ENCODE measurements at regions not wholly inside any gene's neighbourhood (a gene's known extent, or its start where the extent isn't known, plus 50 kb on each side); places are given as distances from the start of the nearest gene placed in this dataset.

- DNase-seq = peak; percentile 80
- H3K27ac ChIP-seq = peak overlapping the region in 5 of 8 donors; percentile 1 to 41 (median 32)
- H3K4me3 ChIP-seq = no peak overlapping the region
- 14 to 22% (median 16%) methylated on average over 1 to 2 of the region's 2 CpGs for WGBS, 5 donors
- no peaks in the 10 kb centered on the region for H3K9me3 ChIP-seq
- no peaks in the 10 kb centered on the region for H3K36me3 ChIP-seq
- intact Hi-C loops (cut with DNase I; ENCODE audit: low total_unique reads) = no loop called here
- no peaks in the 10 kb centered on the region for H3K27me3 ChIP-seq (replicated peaks in 1 of 7)
- peaks cover 0 to 17% (median 8%) of the 10 kb centered on the region in 6 donors for H3K4me1 ChIP-seq
- TF ChIP-seq POLR2AphosphoS5 (IDR thresholded peaks at IDR 0.05) (peak in 2 of 3 donors; percentile 55 to 76), POLR2A (IDR thresholded peaks at IDR 0.05) (no peak), CTCF (IDR thresholded peaks at IDR 0.05 in 8 of 11, conservative IDR thresholded peaks at IDR 0.05 in 3 of 11) (no peak)
Measured at GRCh38 chr3:61358364-61358763, 107.1 kb upstream of the FHIT start.

- Histone ChIP-seq H3K27me3 (replicated peaks in 1 of 7) (no peaks in the 10 kb centered on the region), H3K9me3 (no peaks in the 10 kb centered on the region), H3K36me3 (no peaks in the 10 kb centered on the region), H3K27ac (no peak overlapping the region), H3K4me1 (peaks cover 0 to 17% (median 8%) of the 10 kb centered on the region in 6 donors), H3K4me3 (no peak overlapping the region)
- no peak for DNase-seq
- WGBS, 5 donors = 72 to 85% (median 74%) methylated on average over 3 of the region's 3 CpGs
- intact Hi-C loops (cut with DNase I; ENCODE audit: low total_unique reads) = no loop called here
- TF ChIP-seq POLR2AphosphoS5 (IDR thresholded peaks at IDR 0.05) = no peak
- TF ChIP-seq POLR2A (IDR thresholded peaks at IDR 0.05) = no peak
- TF ChIP-seq CTCF (IDR thresholded peaks at IDR 0.05 in 8 of 11, conservative IDR thresholded peaks at IDR 0.05 in 3 of 11) = no peak
Measured at GRCh38 chr3:61360297-61360965, 109.2 kb upstream of the FHIT start.

- WGBS, 5 donors = 59 to 87% (median 74%) methylated on average over 2 of the region's 2 CpGs
- Histone ChIP-seq H3K4me1 (no peaks in the 10 kb centered on the region), H3K4me3 (no peak overlapping the region), H3K27me3 (replicated peaks in 1 of 7) (no peaks in the 10 kb centered on the region), H3K9me3 (no peaks in the 10 kb centered on the region), H3K27ac (no peak overlapping the region), H3K36me3 (no peaks in the 10 kb centered on the region)
- TF ChIP-seq POLR2A (IDR thresholded peaks at IDR 0.05) = no peak
- TF ChIP-seq CTCF (IDR thresholded peaks at IDR 0.05 in 8 of 11, conservative IDR thresholded peaks at IDR 0.05 in 3 of 11) = no peak
- no peak for TF ChIP-seq POLR2AphosphoS5 (IDR thresholded peaks at IDR 0.05)
- no peak for DNase-seq
- intact Hi-C loops (cut with DNase I; ENCODE audit: low total_unique reads) = no loop called here
Measured at GRCh38 chr3:61369678-61370077, 118.4 kb upstream of the FHIT start.

- 81 to 98% (median 86%) methylated on average over 1 of the region's 1 CpG for WGBS, 5 donors
- DNase-seq = no peak
- Histone ChIP-seq H3K4me3 (no peak overlapping the region), H3K27me3 (replicated peaks in 1 of 7) (no peaks in the 10 kb centered on the region), H3K27ac (no peak overlapping the region), H3K4me1 (no peaks in the 10 kb centered on the region), H3K9me3 (no peaks in the 10 kb centered on the region), H3K36me3 (no peaks in the 10 kb centered on the region)
- no peak for TF ChIP-seq POLR2A (IDR thresholded peaks at IDR 0.05)
- TF ChIP-seq POLR2AphosphoS5 (IDR thresholded peaks at IDR 0.05) = no peak
- TF ChIP-seq CTCF (IDR thresholded peaks at IDR 0.05 in 8 of 11, conservative IDR thresholded peaks at IDR 0.05 in 3 of 11) = peak in 7 of 11 experiments; percentile 35 to 55 (median 52)
- intact Hi-C loops (cut with DNase I; ENCODE audit: low total_unique reads) = no loop called here
Measured at GRCh38 chr3:61371123-61371522, 119.9 kb upstream of the FHIT start.

All from spleen (tissue), 11 donors.